NCI-H1436 treated with DMSO at 0.1 percent for 48 hours (cell line): ENCODE measurements at regions not wholly inside any gene's neighbourhood (a gene's known extent, or its start where the extent isn't known, plus 50 kb on each side); places are given as distances from the start of the nearest gene placed in this dataset.

Source experiments
- DNase-seq: peaks from one replicate; lab custom pipeline; 2025; lab: John Stamatoyannopoulos, UW

DNA sequence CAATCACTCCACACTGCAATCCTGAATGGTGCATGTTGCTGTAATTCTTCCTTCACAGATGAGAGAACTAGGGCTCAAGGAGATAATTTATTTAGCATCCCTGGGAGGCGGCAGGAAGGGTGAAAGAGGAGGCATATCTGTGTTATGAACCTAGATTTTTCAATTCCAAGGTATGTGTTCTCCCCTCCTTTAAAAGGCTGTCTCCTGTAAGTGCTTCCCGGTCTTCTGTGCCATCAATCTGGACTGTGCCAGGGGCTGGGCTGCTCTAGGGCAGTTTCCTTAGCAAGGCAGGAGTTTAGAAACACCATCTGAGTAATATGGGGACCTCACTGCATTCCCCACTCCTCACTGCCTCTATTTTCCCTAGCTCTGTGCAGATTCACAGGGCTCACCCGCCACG, 185.0 kb downstream of the RFC3 start:
- DNase-seq = no peak

DNA sequence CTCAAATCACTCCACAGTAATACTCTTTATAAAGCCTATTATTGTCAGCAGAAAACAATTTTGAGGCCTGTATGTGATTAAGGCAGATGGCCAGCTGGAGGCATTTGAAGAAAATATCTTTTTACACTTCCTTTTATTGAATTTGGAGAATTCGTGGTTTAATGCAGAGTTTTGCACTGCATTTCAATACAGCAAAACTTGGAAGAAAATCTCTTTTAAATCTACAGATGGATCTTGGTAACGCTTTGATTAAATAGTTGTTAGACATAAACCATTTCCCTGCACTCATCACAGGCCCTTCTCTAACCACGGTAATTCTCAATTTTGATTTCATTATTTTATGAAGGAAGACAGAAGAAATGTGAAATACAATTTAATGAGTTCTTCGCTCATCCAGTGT, 185.7 kb downstream of the RFC3 start:
- no peak for DNase-seq

DNA sequence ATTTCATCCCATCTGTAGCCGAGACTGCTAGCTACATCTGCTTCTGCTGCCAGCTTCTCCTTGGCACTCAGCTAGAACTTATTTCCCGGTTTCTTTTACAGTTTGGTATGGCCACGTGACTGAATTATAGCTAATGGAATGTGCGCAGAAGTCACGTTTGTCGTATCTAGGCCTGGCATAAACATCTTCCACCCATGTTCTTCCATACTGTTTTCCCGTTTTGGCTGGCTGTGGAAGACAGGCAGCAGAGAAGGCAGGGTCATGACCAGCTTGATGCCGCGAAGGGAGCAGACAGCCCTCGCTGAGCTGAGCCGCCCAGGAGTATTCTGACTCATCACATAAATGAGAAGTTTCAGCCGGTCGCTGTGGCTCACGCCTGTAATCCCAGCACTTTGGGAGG, 186.7 kb downstream of the RFC3 start:
- DNase-seq = no peak

DNA sequence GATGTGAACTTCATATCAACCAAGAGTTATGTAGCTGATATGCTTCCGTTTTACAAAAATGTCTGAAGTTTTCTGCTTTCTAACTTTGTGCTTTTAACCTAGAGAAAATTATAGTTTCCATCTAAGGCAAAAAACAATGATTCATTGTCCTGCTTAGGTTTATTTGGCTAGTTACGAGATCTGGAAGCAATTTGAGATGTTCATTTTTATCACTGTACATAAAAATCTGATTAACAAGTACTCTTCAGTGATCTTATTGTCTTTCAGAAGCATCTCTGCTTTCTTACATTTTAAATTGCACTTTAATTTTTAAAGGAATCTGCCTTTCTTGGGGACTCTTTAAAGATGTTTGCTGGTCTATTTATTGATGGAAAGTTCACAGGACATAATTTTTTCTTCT, 188.1 kb downstream of the RFC3 start:
- no peak for DNase-seq

DNA sequence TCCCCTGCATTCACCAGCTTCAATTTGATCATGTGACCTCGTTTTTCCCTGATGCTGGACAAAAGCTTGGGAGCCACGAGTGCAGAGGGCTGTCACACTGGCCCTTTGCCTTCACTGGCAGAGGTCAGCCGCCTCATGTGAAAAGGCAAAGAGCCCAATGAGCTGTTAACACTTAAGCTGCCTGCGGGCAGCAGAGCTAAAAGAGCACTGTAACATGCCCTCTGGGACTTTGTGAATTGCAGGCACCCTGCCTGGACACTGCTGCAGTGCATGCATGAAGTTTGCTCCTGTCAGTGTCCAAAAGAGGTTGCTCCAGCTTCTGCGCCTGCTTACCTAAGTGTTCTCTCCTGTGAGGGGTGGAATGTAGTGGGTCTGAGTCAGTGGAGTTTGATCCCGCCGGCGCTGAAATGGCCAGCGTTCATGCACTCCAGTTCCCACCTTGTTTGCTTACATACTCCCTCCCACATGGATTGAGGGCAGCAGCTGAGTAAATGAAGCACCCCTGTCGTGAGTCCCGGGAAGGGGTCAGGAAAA, 193.7 kb downstream of the RFC3 start:
- no peak for DNase-seq

DNA sequence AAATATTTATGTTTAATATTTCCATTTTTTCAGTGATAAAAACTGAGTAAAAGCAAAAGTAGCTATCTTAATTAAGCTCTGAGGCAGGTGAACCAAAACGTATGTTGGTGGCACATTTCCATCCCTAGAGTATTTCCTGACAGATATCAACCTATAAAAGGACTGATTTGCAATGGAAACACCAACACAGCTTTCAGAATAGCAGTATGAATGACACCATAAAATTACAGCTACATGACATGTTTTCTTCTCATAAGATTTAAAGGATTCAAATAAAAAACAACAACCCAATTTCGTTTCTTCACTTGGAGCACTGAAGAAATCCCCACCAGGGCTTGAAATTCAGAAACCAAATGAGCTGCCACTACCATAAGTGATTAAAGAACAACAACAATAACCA, 194.4 kb downstream of the RFC3 start:
- no peak for DNase-seq

DNA sequence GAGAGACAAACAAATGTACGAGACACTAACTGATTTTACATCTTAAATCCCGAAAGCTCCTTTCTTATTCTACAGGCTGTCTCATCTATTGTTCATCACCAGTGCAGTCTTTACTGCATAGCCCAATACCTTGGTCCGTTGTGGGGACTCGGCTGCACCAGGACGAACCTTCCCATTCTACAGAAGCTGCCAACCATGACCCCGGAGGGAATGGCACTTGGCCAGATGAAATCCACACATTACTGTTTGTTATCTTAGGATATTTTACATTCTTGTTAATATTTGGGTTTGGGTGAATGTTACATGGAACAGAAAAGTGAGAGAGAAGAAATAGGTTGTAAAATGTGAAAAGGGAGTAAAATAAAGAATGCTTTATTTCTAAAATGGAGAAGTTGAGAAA, 195.1 kb downstream of the RFC3 start:
- no peak for DNase-seq

DNA sequence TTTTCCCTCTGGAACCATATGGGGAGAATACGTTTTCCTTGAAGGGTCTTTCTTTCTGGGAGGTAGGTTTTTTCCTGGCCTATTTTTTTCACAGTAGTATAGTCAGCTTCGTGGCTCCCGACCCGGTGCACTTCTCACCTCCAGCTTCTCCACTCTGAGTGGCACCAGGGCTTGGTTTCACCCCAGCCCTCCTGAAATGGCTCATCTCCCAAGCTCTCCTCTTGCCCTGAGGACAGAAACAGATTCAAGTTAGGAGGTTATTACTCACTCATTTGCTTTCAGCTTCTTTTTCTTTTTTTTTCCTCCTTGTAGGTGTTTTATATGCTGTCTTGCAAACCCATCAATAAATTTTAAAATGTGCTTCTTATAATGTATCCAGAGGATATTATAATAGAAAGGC, 199.3 kb downstream of the RFC3 start:
- no peak for DNase-seq

DNA sequence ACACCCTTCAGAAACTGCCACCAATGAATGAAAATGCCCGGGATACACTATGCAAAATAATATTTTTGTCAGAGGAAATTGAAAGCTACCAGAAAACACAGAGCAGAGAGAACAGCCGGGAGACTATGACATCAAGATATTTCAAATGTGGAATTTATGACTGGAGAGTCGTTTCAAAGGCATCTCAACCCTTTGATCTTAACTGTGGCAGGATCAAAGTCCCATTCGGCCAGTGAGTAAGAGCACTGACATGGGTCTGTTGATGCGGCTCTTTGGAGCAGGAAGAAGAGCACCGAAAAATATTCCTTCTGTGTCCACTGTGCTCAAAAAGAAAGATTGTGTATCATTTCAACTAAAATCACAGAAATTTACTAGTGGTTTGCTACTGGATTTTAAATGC, 201.9 kb downstream of the RFC3 start:
- no peak for DNase-seq

DNA sequence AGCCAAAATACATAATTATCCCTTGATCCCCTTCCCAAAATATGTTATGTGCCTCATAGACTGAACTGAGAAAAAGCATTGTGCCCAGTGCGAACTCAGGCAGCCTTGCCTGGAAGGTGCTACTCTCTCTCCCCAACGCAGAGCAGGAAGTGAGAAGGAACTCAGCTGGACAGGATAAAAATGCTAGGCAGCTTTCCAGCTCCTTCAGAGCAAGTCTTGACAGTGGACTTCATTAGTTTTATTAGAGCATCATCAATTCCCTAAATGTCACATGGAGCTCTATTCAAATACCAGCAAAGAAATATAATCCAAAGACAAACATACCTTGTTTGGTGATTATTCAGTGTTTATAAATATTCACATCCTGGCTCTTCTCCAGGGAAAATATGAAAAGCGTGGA, 202.4 kb downstream of the RFC3 start:
- DNase-seq = no peak

DNA sequence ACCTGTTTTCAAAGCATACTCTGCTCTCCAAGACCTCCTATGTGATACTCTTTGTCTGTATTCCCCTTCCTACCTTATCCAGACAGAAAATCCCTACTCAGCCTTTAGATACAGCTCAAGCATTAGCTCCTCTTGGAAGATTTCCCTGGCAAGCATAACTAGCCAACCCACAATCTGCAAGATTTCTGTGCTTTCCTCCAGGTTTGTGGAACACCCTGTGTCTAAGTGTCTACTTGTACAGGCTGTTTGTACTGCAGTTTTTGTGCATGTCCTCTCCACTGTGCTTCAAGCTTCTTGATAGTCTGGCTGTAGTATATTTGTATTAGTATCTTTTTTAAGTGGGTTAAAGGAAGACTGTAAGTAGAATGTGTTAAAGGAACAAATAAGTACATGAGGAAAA, 203.7 kb downstream of the RFC3 start:
- no peak for DNase-seq

DNA sequence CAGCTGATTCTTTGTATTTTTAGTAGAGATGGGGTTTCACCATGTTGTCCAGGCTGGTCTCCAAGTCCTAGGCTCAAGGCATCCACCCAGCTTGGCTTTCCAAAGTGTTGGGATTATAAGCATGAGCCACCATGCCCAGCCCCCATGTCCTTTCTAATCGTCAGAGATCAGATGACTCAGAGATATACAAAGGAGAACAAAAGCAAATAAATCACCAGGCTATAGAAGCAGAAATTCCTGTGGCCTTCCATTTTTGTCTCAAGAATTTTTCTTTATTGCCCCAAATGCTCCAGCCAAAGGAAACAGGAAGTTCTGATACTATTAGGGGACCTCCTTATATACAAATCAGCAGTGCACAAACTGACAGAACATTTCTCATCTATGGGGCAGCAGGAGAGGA, 207.8 kb downstream of the RFC3 start:
- DNase-seq = no peak

DNA sequence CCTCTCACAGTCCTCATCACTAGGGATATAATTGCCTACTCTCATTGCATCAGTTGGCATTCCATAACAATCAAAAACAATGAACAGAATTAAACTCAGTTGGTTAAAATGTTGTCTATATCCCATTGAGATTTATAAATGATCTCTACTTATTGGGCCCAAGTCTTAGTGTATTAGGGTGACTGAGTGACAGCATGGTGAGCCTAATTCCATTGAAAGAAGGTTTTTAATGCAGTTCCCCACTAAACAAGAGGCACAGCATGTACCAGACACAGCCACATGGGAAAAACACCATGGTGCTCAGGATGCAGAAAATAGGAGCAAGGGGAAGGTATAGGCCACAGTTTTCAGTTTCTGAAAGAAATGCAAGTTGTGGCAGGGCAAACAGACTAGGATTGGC, 208.4 kb downstream of the RFC3 start:
- DNase-seq = no peak

DNA sequence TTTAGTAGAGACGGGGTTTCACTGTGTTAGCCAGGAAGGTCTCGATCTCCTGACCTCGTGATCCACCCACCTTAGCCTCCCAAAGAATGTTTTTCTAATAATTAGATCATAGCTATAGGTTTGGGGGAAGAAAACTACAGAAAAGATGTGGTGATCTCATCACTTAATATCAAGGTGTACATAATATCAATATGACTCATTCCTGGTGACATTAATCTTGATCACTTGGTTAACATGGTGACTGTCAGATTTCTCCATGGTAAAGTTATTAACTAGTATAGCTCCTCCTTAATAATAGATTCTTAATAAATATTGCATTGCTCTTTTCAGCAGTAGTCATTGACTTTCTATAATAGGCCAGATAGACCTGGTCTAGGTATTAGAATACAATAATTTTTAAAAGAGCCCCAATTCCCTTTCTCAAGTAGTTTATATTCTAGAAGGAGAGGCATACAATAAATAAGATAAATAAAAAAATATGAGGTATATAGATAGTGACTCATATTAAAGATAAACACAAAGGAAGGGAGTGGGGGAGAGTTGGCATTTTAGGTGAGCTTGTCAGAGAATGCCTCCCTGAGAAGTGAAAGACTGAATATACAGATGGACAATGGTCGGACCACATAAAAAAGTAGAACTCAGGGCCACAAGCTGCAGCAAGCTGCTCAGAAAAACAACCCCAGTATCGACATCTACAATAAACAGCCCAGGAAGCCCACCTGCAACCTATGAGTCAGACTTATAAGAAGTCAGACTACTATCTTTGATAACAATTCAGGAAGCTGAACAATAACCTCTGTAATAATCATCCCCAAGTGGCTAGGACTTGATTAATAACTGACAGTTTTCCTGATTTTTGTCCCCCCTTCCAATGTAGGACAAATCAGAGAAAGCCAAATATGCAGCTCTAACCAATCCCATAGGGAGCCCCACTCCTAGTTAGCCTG, 210.8 kb downstream of the RFC3 start:
- DNase-seq = no peak

DNA sequence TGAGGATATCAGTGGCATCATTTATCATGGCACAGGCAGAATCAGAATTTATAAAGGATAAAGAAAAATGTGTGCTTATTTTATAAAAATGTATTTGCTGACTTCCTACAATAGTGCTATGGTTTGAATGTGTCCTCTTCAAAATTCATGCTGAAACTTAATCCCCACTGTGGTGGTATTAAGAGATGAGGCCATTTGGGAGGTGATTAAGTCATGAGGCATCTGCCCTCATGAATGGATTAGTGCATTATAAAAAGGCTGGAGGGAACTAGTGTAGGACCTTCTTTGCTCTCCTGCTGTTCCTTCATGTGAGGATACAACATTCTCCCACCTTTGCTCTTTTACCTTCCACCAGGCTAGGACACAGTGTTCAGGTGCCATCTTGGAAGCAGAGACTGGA, 212.8 kb downstream of the RFC3 start:
- no peak for DNase-seq

DNA sequence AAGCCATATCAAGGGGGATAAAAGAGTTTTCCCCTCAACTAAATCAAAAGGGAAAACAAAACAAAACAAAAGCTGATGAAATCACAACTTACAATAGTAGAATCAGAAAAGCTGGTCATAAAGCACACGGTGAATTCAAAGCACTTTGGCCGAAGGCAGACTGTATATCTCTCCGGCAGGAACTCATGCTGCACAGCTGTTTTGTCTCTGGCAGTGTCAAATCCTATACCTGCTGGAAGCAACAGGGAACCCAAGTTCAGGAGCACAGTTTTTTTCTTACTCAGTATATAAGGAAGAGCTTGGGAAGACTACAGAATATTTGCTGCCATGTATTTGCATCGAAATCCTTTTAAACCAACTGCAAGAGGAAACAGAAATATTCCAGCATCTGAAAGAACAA, 213.7 kb downstream of the RFC3 start:
- no peak for DNase-seq

DNA sequence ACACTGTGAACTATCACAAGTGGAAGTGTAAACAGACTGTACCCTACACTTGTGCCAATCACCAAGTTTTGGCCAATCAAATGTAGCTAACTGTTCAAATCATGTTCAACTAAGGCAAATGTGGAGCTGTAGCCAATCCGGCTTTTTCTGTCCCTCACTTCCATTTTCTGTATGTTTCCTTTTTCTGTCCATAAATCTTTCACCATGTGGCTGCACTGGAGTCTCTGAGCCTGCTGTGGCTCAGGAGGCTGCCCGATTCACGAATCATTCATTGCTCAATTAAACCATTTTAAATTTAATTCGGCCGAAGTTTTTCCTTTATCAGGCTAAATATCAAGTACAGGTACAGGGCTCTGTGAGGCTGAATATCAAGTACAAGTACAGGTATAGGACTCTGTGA, 216.5 kb downstream of the RFC3 start:
- DNase-seq = no peak

DNA sequence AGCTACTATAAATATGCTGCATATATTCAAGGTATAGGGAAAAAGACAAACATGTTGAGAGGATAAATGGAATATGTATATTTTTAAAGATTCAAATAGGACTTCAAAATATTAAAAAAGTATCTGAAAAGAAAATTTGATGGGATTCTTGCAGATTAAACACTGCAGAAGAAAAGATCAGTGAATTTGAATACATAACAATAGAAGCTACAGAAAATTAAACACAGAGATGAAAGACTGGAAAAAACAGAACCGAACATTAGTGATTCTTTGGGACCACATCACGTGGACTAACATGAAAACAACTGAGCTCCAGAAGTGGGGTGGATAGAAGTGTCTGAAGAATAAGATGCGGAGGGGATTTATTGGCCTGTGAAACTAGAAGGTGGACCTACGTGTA, 217.2 kb downstream of the RFC3 start:
- no peak for DNase-seq

DNA sequence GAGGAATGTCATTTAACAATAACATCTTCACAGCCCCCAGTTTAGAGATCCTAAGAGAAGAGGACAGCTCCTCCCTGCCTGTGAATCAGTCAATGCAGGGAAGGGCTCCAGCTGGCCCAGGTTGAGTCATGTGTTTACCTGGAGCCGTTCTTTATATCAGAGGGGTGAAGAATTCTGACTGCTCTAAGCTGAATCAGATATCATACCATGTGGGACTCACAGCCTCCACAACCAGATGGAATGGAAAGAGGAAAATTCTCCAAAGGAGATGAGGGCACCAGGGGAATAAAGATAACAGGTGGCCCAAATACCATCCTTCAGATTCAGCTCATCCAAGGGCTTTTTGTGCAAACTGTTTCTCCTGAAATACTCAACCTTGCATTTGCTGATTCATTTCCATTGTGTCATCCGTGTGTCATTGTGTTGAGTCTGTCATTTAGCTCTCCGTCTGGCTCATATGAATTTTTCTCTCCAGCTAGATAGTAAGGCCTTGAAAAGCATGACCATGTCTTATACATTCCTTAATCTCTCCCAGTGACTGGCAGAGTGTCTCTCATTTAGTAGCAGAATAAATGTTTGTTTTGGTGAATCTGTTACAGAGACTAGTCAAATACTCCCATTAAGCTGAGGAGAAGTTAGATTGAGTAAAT, 217.9 kb downstream of the RFC3 start:
- no peak for DNase-seq

DNA sequence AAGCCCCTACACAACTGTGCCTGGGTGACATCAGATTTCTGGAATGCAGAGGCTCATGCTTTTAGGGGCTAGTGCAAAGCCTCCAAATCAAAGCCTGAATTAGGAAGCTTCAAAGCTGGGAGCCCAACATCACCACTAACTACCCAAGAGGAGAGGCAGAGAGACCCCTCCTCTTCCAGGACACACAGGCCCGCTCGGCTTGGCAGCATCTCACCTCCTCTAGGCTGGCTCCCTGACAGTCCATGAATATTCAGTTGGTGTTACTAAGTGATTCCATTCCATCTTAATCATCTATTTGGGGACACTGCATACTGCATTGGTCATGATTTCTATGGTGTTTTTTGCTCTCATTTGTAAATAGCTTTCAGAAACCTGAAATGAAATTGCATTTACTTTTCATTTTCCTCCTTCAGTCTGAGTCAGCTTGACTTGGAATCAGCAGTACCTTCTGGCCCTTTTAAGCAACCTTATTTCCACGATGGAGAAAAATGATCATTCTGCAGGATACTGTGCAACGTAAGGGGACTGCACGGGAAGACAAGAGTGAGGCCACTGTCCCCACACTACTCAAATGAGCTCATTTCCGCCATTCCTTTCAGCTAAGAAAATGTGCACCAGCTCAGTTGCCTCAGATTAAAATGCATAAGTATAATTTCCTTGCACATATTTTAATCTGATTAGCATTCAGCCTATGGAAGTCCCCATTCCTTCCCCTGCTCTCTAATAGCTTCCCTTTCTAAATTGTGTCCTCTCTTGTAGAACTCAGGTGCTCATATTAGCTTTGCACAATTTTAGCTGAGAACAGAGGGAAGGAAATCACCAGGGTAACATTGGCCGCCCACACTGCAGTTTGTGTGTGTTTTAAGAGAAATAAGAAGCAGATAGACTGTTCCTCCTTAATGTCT, 219.9 kb downstream of the RFC3 start:
- no peak for DNase-seq

DNA sequence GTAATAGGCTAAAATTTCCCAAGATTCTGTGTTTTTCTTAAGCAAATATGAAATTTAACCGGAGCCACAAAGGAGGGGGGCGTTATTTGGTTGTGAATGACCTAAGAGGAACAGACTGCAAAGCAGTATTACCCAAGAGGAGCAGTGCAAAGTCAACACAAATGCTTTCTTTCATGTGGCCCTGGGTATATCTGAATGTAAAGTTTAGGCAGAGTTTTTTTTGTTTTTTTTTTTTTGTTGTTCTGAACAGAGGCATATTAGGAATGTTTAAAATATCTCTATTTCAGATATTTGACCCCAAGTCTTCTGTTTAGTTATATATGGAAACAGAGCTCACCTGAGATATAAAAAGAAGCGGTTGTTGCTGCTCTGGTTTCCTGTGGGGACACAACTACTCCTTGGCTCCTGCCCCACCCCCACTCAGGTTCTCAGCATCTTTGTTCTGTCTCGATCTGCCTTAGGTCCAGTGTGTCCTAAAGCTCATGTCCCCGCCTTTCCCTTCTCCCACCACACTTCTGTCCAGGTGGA, 220.7 kb downstream of the RFC3 start:
- no peak for DNase-seq

DNA sequence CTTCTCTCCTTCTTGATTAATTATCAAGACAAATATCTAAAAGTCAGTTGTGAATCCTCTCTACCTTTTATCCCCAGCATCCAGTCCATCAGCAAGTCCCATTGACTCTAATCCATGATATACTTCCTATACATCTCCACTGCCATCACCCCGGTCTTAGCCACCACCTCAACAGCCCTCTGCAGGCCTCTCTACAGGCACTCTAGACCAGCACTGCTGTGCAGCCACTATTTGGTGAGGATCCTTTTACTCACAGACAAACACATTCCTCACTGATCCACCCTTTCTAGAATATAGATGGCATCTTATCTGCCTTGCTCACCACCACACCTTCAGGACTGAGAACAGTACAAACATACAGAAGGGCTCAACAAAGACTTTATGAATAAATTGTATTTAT, 221.7 kb downstream of the RFC3 start:
- no peak for DNase-seq
